ENCODE measurements at regions not wholly inside any gene's neighbourhood (a gene's known extent, or its start where the extent isn't known, plus 50 kb on each side); places are given as distances from the start of the nearest gene placed in this dataset.

GRCh38 chr6:74103417-74103816, 407.4 kb downstream of the CD109 start:
- Histone ChIP-seq H3K36me3 (no peaks in the 10 kb centered on the region), H3K4me3 (ENCODE audit: low read depth in 1 of 2, low read length in 1 of 2) (no peak overlapping the region), H3K27ac (no peak overlapping the region), H3K4me1 (ENCODE audit: control insufficient read depth in 1 of 2, insufficient read depth in 1 of 2, low read depth in 1 of 2, low read length in 1 of 2) (no peaks in the 10 kb centered on the region), H3K27me3 (no peaks in the 10 kb centered on the region), H3K9me3 (no peaks in the 10 kb centered on the region)
- no peak for TF ChIP-seq CTCF (IDR thresholded peaks at IDR 0.05)

GRCh38 chr6:74100719-74101287, 404.8 kb downstream of the CD109 start:
- H3K9me3 ChIP-seq, result no peaks in the 10 kb centered on the region
- no peaks in the 10 kb centered on the region for H3K4me1 ChIP-seq (ENCODE audit: control insufficient read depth in 1 of 2, insufficient read depth in 1 of 2, low read depth in 1 of 2, low read length in 1 of 2)
- no peak overlapping the region for H3K27ac ChIP-seq
- no peaks in the 10 kb centered on the region for H3K27me3 ChIP-seq
- H3K36me3 ChIP-seq, result no peaks in the 10 kb centered on the region
- no peak for TF ChIP-seq CTCF (IDR thresholded peaks at IDR 0.05)
- H3K4me3 ChIP-seq (ENCODE audit: low read depth in 1 of 2, low read length in 1 of 2), result no peak overlapping the region

GRCh38 chr6:74096329-74096728, 400.3 kb downstream of the CD109 start:
- Histone ChIP-seq H3K36me3 (no peaks in the 10 kb centered on the region), H3K27me3 (no peaks in the 10 kb centered on the region), H3K4me1 (ENCODE audit: control insufficient read depth in 1 of 2, insufficient read depth in 1 of 2, low read depth in 1 of 2, low read length in 1 of 2) (no peaks in the 10 kb centered on the region), H3K9me3 (no peaks in the 10 kb centered on the region), H3K27ac (no peak overlapping the region), H3K4me3 (ENCODE audit: low read depth in 1 of 2, low read length in 1 of 2) (no peak overlapping the region)
- TF ChIP-seq CTCF (IDR thresholded peaks at IDR 0.05), result no peak

- Histone ChIP-seq H3K36me3 (no peaks in the 10 kb centered on the region), H3K4me3 (ENCODE audit: low read depth in 1 of 2, low read length in 1 of 2) (no peak overlapping the region), H3K27me3 (no peaks in the 10 kb centered on the region), H3K9me3 (no peaks in the 10 kb centered on the region), H3K27ac (no peak overlapping the region), H3K4me1 (ENCODE audit: control insufficient read depth in 1 of 2, insufficient read depth in 1 of 2, low read depth in 1 of 2, low read length in 1 of 2) (no peaks in the 10 kb centered on the region)
- no peak for TF ChIP-seq CTCF (IDR thresholded peaks at IDR 0.05)
Observed at GRCh38 chr6:74093361-74093760, 397.4 kb downstream of the CD109 start.

GRCh38 chr6:74091794-74092157, 395.8 kb downstream of the CD109 start:
- H3K4me3 ChIP-seq (ENCODE audit: low read depth in 1 of 2, low read length in 1 of 2), result no peak overlapping the region
- H3K27me3 ChIP-seq, result no peaks in the 10 kb centered on the region
- H3K27ac ChIP-seq, result no peak overlapping the region
- H3K9me3 ChIP-seq, result no peaks in the 10 kb centered on the region
- TF ChIP-seq CTCF (IDR thresholded peaks at IDR 0.05), result no peak
- H3K36me3 ChIP-seq, result no peaks in the 10 kb centered on the region
- H3K4me1 ChIP-seq (ENCODE audit: control insufficient read depth in 1 of 2, insufficient read depth in 1 of 2, low read depth in 1 of 2, low read length in 1 of 2), result no peaks in the 10 kb centered on the region
